Neutrophil (primary cell): ENCODE measurements at regions not wholly inside any gene's neighbourhood (a gene's known extent, or its start where the extent isn't known, plus 50 kb on each side); places are given as distances from the start of the nearest gene placed in this dataset.
"Not testable (repeated sequence)": the region's sequence is repeated elsewhere in the genome, so short reads cannot be mapped to it uniquely, and the experiment has no call there.

Experiments
- H3K27ac ChIP-seq: fragments of 200-600 bp; sonication (generic); 2 replicates; pipeline ENCODE4 v1.5.1; 2016; ENCODE audit warnings: mild to moderate bottlenecking, moderate library complexity
- H3K27me3 ChIP-seq: fragments of 200-600 bp; sonication (generic); 2 replicates; pipeline ENCODE4 v1.6.0; 2016; ENCODE audit warnings: mild to moderate bottlenecking
- H3K36me3 ChIP-seq: fragments of 200-600 bp; sonication (generic); 2 replicates; pipeline ENCODE4 v1.5.1; 2017
- H3K4me1 ChIP-seq, 2 experiments: fragments of 200-600 bp in 1 of 2; sonication (generic) in 1 of 2; 1 replicate in 1 of 2; 2 replicates in 1 of 2; pipeline versions ENCODE4 v1.5.1 to v1.6.1; 2013 to 2016; ENCODE audit warnings: low read depth in 1 of 2, low read length in 1 of 2, mild to moderate bottlenecking in 1 of 2, moderate library complexity in 1 of 2; ENCODE audit not compliant: control insufficient read depth in 1 of 2, insufficient read depth in 1 of 2
- H3K4me3 ChIP-seq, 2 experiments: fragments of 200-600 bp in 1 of 2; sonication (generic) in 1 of 2; 1 replicate in 1 of 2; 2 replicates in 1 of 2; pipeline ENCODE4 v1.5.1; 2013 to 2016; ENCODE audit warnings: low read depth in 1 of 2, low read length in 1 of 2, mild to moderate bottlenecking in 1 of 2, moderate library complexity in 1 of 2
- H3K9me3 ChIP-seq: fragments of 200-600 bp; sonication (generic); 2 replicates; pipeline ENCODE4 v1.5.1; 2016
- TF ChIP-seq, protein P1 (sequence below): fragments of 200-600 bp; sonication (generic); IDR thresholded peaks from 2 replicates; pipeline ENCODE4 v1.5.1; 2016; ENCODE audit warnings: antibody characterized with exemption

DNA sequence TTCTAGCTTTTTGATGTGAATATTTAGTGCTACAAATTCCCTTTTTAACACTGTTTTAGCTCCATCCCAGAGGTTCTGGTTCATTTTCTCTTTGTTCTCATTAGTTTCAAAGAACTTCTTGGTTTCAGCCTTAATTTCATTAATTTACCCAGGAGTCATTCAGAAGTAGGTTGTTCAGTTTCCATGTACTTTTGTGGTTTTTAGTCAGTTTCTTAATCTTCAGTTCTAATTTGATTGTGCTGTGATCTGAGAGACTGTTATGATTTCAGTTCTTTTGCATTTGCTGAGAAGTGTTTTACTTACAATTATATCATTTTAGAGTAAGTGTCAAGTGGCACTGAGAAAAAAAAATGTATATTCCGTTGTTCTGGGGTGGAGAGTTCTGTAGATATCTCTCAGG lies 240.1 kb upstream of the RASA1 start:
- no peak overlapping the region for H3K27ac ChIP-seq
- H3K9me3 ChIP-seq, result no peaks in the 10 kb centered on the region
- TF ChIP-seq, protein P1, sequence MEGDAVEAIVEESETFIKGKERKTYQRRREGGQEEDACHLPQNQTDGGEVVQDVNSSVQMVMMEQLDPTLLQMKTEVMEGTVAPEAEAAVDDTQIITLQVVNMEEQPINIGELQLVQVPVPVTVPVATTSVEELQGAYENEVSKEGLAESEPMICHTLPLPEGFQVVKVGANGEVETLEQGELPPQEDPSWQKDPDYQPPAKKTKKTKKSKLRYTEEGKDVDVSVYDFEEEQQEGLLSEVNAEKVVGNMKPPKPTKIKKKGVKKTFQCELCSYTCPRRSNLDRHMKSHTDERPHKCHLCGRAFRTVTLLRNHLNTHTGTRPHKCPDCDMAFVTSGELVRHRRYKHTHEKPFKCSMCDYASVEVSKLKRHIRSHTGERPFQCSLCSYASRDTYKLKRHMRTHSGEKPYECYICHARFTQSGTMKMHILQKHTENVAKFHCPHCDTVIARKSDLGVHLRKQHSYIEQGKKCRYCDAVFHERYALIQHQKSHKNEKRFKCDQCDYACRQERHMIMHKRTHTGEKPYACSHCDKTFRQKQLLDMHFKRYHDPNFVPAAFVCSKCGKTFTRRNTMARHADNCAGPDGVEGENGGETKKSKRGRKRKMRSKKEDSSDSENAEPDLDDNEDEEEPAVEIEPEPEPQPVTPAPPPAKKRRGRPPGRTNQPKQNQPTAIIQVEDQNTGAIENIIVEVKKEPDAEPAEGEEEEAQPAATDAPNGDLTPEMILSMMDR, result no peak

DNA sequence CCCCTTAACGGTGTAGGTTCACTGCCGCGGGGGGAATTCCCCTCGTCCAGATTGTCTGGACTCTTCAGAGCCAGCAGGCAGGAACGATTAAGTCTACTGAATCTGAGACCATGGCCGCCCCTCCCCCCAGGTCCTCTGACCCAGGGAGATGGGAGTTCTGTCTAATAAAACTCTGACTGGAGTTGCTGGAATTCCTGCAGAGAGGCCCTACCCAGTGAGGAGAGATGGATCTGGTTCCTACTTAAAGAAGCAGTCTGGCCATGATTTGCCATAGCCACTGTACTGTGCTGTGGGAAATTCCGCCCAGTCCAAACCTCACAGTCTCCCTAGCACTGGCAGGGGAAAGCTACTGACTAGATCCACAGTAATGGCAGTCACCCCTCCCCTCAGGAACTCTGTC lies 237.7 kb upstream of the RASA1 start:
- no peak overlapping the region for H3K27ac ChIP-seq
- TF ChIP-seq, protein P1, result no peak
- no peaks in the 10 kb centered on the region for H3K4me1 ChIP-seq
- H3K27me3 ChIP-seq, result no peaks in the 10 kb centered on the region
- no peaks in the 10 kb centered on the region for H3K9me3 ChIP-seq
- H3K36me3 ChIP-seq, result no peaks in the 10 kb centered on the region
- no peak overlapping the region for H3K4me3 ChIP-seq

More for the DNA sequence above, 240.1 kb upstream of the RASA1 start:
- Histone ChIP-seq H3K36me3 (no peaks in the 10 kb centered on the region), H3K27me3 (no peaks in the 10 kb centered on the region), H3K4me3 (no peak overlapping the region), H3K4me1 (no peaks in the 10 kb centered on the region)

DNA sequence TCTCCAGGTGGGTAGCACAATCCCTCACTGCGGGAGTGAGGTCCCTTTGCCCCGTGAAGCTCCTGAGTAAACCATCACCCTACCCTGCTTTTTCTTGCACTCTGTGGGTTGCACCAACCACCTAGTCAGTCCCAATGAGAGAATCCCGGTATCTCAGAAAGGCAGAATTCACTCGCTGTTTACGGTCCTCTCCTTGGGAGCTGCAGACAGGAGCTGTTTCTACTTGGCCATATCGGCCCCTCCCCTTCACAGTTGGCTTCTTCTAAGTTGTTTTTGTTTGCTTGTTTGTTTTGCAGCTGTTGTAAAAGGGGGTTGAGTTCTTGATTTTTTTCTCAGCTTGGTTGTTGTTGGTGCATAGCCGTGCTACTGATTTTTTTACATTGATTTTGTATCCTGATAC lies 237.0 kb upstream of the RASA1 start:
- H3K36me3 ChIP-seq, result no peaks in the 10 kb centered on the region
- no peak overlapping the region for H3K4me3 ChIP-seq
- TF ChIP-seq, protein P1, result no peak
- no peaks in the 10 kb centered on the region for H3K9me3 ChIP-seq
- no peaks in the 10 kb centered on the region for H3K4me1 ChIP-seq
- no peak overlapping the region for H3K27ac ChIP-seq
- H3K27me3 ChIP-seq, result no peaks in the 10 kb centered on the region

DNA sequence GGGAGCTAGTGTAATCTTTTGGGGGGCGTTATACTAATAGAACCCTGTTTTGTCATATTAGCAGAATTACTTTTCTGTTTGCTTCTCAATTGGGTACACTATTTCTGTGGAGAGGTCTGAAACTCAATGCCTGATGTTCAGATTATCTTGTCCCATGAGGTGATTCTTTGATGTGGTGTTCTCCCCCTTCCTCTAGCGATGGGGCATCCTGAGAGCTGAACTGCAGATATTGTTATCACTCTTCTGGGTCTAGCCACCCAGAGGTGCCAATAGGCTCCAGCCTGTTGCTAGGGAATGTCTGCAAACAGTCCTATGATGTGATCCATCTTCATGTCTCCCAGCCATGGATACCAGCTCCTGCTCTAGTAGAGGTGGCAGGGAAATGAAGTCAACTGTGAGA lies 233.1 kb upstream of the RASA1 start:
- no peaks in the 10 kb centered on the region for H3K36me3 ChIP-seq
- no peaks in the 10 kb centered on the region for H3K27me3 ChIP-seq
- H3K4me3 ChIP-seq, result no peak overlapping the region
- H3K4me1 ChIP-seq, result no peaks in the 10 kb centered on the region
- H3K27ac ChIP-seq, result no peak overlapping the region
- no peaks in the 10 kb centered on the region for H3K9me3 ChIP-seq
- TF ChIP-seq, protein P1, result no peak

DNA sequence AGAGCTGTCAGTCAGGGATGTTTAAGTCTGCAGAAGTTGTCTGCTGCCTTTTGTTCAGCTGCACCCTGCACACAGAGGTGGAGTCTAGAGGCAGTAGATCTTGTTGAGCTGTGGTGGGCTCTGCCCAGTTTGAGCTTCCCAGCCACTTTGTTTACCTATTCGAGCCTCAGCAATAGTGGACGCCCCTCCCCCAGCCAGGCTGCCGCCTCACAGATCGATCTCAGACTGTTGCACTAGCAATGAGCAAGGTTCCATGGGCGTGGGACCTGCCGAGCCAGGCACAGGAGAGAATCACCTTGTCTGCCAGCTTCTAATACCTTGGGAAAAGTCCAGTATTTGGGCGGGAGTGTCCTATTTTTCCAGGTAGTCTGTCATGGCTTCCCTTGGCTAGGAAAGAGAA lies 225.1 kb upstream of the RASA1 start:
- Histone ChIP-seq H3K4me3 (no peak overlapping the region), H3K9me3 (no peaks in the 10 kb centered on the region), H3K36me3 (no peaks in the 10 kb centered on the region), H3K27me3 (no peaks in the 10 kb centered on the region), H3K4me1 (no peaks in the 10 kb centered on the region), H3K27ac (no peak overlapping the region)
- TF ChIP-seq, protein P1, result no peak

DNA sequence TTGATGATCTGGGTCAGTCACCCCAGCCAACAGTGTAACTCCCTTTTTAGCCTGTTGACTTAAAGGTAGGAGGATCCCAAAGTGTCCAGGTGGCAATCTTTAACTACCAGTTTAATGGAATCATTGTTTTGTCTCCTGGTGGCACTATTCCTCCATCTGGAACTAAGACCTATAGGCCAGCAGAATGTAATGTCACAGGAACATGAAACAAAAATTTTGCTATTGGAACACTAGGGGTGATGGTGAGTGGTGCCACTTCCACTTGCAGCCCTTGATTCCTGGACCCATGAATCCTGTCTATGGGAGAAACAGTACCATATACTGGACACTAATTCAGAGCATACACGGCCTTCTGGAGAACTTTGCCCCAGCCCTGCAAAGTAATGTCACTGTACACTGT lies 219.5 kb upstream of the RASA1 start:
- no peaks in the 10 kb centered on the region for H3K27me3 ChIP-seq
- TF ChIP-seq, protein P1, result no peak
- H3K36me3 ChIP-seq, result no peaks in the 10 kb centered on the region
- H3K4me1 ChIP-seq, result no peaks in the 10 kb centered on the region
- no peaks in the 10 kb centered on the region for H3K9me3 ChIP-seq
- no peak overlapping the region for H3K27ac ChIP-seq
- H3K4me3 ChIP-seq, result no peak overlapping the region

DNA sequence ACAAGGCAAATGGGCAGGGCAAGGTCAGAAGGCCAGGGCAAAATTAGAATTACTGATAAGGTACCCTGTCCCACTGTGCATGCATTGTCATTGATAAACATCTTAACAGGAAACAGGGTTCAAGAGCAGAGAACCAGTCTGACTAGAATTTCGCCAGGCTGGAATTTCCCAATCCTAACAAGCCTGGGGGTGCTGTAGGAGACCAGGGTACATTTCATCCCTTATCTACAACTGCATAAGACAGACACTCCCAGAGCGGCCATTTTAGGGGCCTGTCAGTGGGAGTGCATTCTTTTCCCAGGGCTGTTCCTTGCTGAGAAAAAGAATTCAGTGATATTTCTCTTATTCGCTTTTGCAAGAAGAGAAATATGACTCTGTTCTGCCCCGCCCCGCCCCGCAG lies 218.7 kb upstream of the RASA1 start:
- not testable (repeated sequence) for H3K27ac ChIP-seq, H3K4me1 ChIP-seq, H3K9me3 ChIP-seq, H3K36me3 ChIP-seq, H3K4me3 ChIP-seq, H3K27me3 ChIP-seq
